ENCODE measurements at regions not wholly inside any gene's neighbourhood (a gene's known extent, or its start where the extent isn't known, plus 50 kb on each side); places are given as distances from the start of the nearest gene placed in this dataset.

DNA sequence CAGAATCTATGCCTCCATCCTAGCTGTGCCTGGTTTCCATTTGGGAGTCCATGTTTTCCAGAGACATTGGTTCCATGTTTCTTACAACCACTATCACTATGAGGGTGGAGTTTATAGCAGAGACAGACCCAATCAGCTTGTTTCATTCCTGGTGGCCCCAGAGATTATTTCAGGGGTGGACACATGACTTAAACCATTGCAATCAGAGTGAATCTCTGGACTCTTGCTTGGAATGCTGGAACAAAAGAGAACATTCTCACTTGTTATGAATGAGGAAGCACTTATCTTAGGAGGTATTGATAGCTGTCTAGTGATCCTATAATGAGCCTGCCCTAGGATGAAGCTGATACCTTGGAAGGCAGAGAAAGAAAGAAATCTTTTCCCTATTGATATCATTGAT is 250.3 kb downstream of the ATG4C start:
- Mint-ChIP-seq H3K27me3 (ENCODE audit: insufficient read depth, low read depth, poor library complexity) (peaks cover 3% of the 10 kb centered on the region), H3K27ac (no peak overlapping the region), H3K9me3 (peaks cover 5% of the 10 kb centered on the region; the same call in 1 of the 3 replicates), H3K4me3 (no peak overlapping the region), H3K36me3 (ENCODE audit: low read depth) (no peaks in the 10 kb centered on the region), H3K4me1 (no peaks in the 10 kb centered on the region)
- Histone ChIP-seq H2AFZ (no peak overlapping the region), H3K4me1 (ENCODE audit: insufficient read depth) (no peaks in the 10 kb centered on the region), H3K27me3 (ENCODE audit: insufficient read depth) (no peaks in the 10 kb centered on the region), H3K27ac (ENCODE audit: low read depth) (no peak overlapping the region), H3K9me2 (ENCODE audit: insufficient read depth) (no peaks in the 10 kb centered on the region), H3K36me3 (ENCODE audit: insufficient read depth) (no peaks in the 10 kb centered on the region), H3K4me3 (no peak overlapping the region), H3K79me2 (replicated peaks; ENCODE audit: insufficient read depth) (no peaks in the 10 kb centered on the region), H3K4me2 (no peak overlapping the region), H3F3A (replicated peaks; ENCODE audit: low read depth) (no peaks in the 10 kb centered on the region), H4K20me1 (replicated peaks; ENCODE audit: insufficient read depth) (no peaks in the 10 kb centered on the region)
- TF ChIP-seq NANOG (IDR thresholded peaks at IDR 0.05; ENCODE audit: borderline replicate concordance) (no peak), ZNF331 (CRISPR knock-in tag; IDR thresholded peaks at IDR 0.05; ENCODE audit: low read depth) (no peak), POLR2AphosphoS5 (IDR thresholded peaks at IDR 0.05; ENCODE audit: low read depth) (no peak), STAT1 (IDR thresholded peaks at IDR 0.05; ENCODE audit: unreplicated experiment) (no peak), CREB1 (CRISPR knock-in tag; IDR thresholded peaks at IDR 0.05; ENCODE audit: low read depth) (no peak), EZH2phosphoT487 (IDR thresholded peaks at IDR 0.05; ENCODE audit: unreplicated experiment) (no peak), EZH2 (IDR thresholded peaks at IDR 0.05; ENCODE audit: low read depth, unreplicated experiment) (no peak), ZNF114 (CRISPR knock-in tag; IDR thresholded peaks at IDR 0.05) (no peak), JUNB (IDR thresholded peaks at IDR 0.05; ENCODE audit: unreplicated experiment) (no peak)
- TF ChIP-seq, protein P1, sequence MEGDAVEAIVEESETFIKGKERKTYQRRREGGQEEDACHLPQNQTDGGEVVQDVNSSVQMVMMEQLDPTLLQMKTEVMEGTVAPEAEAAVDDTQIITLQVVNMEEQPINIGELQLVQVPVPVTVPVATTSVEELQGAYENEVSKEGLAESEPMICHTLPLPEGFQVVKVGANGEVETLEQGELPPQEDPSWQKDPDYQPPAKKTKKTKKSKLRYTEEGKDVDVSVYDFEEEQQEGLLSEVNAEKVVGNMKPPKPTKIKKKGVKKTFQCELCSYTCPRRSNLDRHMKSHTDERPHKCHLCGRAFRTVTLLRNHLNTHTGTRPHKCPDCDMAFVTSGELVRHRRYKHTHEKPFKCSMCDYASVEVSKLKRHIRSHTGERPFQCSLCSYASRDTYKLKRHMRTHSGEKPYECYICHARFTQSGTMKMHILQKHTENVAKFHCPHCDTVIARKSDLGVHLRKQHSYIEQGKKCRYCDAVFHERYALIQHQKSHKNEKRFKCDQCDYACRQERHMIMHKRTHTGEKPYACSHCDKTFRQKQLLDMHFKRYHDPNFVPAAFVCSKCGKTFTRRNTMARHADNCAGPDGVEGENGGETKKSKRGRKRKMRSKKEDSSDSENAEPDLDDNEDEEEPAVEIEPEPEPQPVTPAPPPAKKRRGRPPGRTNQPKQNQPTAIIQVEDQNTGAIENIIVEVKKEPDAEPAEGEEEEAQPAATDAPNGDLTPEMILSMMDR (conservative IDR thresholded peaks at IDR 0.05; ENCODE audit: low read depth in 2 of 2) = no peak
- TF ChIP-seq, protein P2, sequence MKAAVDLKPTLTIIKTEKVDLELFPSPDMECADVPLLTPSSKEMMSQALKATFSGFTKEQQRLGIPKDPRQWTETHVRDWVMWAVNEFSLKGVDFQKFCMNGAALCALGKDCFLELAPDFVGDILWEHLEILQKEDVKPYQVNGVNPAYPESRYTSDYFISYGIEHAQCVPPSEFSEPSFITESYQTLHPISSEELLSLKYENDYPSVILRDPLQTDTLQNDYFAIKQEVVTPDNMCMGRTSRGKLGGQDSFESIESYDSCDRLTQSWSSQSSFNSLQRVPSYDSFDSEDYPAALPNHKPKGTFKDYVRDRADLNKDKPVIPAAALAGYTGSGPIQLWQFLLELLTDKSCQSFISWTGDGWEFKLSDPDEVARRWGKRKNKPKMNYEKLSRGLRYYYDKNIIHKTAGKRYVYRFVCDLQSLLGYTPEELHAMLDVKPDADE (IDR thresholded peaks at IDR 0.05) = no peak
- TF ChIP-seq, protein P3, sequence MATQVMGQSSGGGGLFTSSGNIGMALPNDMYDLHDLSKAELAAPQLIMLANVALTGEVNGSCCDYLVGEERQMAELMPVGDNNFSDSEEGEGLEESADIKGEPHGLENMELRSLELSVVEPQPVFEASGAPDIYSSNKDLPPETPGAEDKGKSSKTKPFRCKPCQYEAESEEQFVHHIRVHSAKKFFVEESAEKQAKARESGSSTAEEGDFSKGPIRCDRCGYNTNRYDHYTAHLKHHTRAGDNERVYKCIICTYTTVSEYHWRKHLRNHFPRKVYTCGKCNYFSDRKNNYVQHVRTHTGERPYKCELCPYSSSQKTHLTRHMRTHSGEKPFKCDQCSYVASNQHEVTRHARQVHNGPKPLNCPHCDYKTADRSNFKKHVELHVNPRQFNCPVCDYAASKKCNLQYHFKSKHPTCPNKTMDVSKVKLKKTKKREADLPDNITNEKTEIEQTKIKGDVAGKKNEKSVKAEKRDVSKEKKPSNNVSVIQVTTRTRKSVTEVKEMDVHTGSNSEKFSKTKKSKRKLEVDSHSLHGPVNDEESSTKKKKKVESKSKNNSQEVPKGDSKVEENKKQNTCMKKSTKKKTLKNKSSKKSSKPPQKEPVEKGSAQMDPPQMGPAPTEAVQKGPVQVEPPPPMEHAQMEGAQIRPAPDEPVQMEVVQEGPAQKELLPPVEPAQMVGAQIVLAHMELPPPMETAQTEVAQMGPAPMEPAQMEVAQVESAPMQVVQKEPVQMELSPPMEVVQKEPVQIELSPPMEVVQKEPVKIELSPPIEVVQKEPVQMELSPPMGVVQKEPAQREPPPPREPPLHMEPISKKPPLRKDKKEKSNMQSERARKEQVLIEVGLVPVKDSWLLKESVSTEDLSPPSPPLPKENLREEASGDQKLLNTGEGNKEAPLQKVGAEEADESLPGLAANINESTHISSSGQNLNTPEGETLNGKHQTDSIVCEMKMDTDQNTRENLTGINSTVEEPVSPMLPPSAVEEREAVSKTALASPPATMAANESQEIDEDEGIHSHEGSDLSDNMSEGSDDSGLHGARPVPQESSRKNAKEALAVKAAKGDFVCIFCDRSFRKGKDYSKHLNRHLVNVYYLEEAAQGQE (IDR thresholded peaks at IDR 0.05; ENCODE audit: unreplicated experiment) = no peak
- TF ChIP-seq, protein P4, sequence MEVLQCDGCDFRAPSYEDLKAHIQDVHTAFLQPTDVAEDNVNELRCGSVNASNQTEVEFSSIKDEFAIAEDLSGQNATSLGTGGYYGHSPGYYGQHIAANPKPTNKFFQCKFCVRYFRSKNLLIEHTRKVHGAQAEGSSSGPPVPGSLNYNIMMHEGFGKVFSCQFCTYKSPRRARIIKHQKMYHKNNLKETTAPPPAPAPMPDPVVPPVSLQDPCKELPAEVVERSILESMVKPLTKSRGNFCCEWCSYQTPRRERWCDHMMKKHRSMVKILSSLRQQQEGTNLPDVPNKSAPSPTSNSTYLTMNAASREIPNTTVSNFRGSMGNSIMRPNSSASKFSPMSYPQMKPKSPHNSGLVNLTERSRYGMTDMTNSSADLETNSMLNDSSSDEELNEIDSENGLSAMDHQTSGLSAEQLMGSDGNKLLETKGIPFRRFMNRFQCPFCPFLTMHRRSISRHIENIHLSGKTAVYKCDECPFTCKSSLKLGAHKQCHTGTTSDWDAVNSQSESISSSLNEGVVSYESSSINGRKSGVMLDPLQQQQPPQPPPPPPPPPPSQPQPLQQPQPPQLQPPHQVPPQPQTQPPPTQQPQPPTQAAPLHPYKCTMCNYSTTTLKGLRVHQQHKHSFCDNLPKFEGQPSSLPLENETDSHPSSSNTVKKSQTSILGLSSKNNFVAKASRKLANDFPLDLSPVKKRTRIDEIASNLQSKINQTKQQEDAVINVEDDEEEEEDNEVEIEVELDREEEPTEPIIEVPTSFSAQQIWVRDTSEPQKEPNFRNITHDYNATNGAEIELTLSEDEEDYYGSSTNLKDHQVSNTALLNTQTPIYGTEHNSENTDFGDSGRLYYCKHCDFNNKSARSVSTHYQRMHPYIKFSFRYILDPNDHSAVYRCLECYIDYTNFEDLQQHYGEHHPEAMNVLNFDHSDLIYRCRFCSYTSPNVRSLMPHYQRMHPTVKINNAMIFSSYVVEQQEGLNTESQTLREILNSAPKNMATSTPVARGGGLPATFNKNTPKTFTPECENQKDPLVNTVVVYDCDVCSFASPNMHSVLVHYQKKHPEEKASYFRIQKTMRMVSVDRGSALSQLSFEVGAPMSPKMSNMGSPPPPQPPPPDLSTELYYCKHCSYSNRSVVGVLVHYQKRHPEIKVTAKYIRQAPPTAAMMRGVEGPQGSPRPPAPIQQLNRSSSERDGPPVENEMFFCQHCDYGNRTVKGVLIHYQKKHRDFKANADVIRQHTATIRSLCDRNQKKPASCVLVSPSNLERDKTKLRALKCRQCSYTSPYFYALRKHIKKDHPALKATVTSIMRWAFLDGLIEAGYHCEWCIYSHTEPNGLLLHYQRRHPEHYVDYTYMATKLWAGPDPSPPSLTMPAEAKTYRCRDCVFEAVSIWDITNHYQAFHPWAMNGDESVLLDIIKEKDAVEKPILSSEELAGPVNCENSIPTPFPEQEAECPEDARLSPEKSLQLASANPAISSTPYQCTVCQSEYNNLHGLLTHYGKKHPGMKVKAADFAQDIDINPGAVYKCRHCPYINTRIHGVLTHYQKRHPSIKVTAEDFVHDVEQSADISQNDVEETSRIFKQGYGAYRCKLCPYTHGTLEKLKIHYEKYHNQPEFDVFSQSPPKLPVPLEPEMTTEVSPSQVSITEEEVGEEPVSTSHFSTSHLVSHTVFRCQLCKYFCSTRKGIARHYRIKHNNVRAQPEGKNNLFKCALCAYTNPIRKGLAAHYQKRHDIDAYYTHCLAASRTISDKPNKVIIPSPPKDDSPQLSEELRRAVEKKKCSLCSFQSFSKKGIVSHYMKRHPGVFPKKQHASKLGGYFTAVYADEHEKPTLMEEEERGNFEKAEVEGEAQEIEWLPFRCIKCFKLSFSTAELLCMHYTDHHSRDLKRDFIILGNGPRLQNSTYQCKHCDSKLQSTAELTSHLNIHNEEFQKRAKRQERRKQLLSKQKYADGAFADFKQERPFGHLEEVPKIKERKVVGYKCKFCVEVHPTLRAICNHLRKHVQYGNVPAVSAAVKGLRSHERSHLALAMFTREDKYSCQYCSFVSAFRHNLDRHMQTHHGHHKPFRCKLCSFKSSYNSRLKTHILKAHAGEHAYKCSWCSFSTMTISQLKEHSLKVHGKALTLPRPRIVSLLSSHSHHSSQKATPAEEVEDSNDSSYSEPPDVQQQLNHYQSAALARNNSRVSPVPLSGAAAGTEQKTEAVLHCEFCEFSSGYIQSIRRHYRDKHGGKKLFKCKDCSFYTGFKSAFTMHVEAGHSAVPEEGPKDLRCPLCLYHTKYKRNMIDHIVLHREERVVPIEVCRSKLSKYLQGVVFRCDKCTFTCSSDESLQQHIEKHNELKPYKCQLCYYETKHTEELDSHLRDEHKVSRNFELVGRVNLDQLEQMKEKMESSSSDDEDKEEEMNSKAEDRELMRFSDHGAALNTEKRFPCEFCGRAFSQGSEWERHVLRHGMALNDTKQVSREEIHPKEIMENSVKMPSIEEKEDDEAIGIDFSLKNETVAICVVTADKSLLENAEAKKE (CRISPR knock-in tag; IDR thresholded peaks at IDR 0.05) = no peak
- no peak for DNase-seq (ENCODE audit: low spot score)
- no peak for ATAC-seq
